Amniotic stem cell (primary cell): ENCODE measurements at regions not wholly inside any gene's neighbourhood (a gene's known extent, or its start where the extent isn't known, plus 50 kb on each side); places are given as distances from the start of the nearest gene placed in this dataset.
"Not testable (repeated sequence)": the region's sequence is repeated elsewhere in the genome, so short reads cannot be mapped to it uniquely, and the experiment has no call there.

Experiments used
- DNase-seq: peaks from one replicate; lab custom pipeline; 2025; lab: John Stamatoyannopoulos, UW

DNA sequence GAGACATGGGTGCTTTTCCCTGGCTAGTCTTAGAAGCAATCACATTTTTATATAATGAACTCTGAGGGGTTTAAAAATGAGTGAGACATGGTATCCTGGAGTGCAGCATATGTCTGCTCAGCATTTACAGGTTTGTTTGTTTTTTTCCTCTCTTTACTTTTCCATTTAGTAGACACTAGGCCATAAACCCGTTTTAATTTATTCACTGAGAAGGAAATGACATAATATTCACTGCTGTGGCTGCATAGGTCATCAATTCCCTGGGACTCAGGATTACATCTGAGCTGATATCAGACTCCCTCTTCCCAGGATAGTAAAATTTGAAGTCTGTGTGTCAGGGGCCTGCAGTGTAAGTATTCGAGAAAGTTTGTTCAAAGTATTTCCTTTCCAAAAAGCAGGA, 178.9 kb upstream of the SPRY1 start:
- DNase-seq: no peak

DNA sequence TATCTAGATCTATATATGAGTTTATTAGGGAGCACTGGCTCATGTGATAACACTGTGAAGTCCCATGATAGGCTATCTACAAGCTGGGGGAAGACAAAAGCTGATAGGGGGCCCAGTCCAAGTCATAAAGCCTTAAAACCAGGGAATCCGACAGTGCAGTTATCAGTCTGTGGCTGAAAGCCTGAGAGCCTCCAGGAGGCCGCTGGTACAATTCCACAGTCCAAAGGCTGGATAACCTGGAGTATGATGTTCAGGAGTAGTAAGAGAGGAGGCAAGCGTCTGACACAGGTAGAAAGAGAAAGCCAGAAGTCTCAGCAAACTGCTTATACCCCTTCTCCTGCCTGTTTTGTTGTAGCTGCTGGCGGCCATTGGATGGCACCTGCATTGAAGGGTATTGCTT, 177.6 kb upstream of the SPRY1 start:
- DNase-seq: no peak

GRCh38 chr4:123229286-123229685, 167.3 kb upstream of the SPRY1 start:
- DNase-seq: no peak

DNA sequence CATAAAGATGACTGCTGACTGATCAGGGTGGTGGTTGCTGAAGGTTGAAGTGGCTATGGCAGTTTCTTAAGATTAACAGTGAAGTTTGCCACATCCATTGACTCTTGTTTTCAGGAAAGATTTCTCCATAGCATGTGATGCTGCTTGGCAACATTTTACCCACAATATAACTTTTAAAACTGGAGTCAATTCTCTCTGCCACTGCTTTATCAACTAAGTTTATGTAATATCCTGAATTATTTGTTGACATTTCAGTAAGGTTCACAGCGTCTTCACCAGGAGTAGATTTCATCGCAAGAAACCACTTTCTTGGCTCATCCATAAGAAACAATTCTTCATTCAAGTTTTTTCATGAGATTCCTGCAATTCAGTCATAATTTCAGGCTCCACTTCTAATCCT, 166.5 kb upstream of the SPRY1 start:
- DNase-seq: no peak

GRCh38 chr4:123232439-123232838, 164.2 kb upstream of the SPRY1 start:
- no peak for DNase-seq

- no peak for DNase-seq
Observed at GRCh38 chr4:123233136-123233768, 163.3 kb upstream of the SPRY1 start.

DNA sequence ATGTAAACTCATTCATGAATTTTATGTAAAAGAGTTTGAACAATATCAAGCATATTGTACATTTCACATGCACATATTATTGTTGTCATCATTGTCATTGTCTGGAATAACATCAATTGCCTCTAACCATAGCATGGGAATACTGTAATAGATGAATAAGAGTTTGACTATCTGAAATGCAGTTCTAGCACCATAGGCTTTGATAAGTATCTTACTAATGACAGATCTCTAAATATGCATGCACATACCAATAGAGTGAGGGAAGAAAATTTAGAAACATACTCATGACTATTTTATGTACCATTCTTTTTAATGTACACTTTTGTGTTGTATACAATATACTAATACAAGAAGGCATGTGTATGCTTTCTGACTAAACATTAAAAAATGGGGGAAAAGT, 161.6 kb upstream of the SPRY1 start:
- DNase-seq: no peak

DNA sequence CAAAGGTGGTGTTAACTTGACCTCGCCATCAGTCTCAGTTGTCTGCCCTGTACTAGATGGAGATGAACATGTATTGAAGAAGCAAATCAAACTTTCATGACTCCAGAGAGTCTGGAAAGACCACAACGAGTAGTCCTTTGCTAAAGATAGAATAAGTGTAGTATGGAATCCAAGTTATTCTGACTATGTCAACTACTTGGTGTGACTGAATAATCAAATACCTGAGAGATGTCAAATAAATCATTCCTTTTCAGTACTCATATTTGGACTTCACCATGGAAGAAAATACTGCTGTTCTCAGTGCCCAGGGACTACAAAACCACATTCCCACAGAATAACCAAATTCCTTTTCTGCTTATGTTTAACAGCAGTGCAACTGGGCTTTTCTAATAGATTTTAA, 161.2 kb upstream of the SPRY1 start:
- DNase-seq: no peak

GRCh38 chr4:123236606-123237005, 160.0 kb upstream of the SPRY1 start:
- DNase-seq: no peak

GRCh38 chr4:123240286-123240685, 156.3 kb upstream of the SPRY1 start:
- DNase-seq: not testable (repeated sequence)

DNA sequence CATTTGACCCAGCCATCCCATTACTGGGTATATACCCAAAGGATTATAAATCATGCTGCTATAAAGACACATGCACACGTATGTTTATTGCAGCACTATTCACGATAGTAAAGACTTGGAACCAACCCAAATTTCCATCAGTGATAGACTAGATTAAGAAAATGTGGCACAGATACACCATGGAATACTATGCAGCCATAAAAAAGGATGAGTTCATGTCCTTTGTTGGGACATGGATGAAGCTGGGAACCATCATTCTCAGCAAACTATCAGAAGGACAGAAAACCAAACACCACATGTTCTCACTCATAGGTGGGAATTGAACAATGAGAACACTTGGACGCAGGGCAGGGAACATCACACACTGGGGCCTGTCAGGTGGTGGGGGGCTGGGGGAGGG, 153.4 kb upstream of the SPRY1 start:
- DNase-seq: not testable (repeated sequence)

DNA sequence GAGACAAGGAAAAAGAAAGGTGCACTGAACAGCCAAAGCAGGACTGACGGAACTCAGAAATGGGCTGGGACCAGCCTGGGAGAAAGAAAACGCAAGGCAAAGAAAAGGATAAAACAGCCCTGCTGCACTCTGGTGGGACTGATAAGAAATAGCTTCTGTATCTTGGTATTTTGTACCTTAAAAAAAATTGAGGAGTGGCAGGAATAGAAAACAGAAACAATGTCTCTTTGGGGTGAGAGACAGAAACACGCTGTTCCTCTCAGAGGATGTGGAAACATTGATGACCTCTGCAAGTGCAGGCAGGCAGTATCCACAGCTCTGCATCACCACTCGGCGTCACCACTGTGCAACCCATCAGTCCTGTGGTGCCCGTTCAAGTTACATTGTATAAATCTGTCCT, 152.5 kb upstream of the SPRY1 start:
- no peak for DNase-seq

DNA sequence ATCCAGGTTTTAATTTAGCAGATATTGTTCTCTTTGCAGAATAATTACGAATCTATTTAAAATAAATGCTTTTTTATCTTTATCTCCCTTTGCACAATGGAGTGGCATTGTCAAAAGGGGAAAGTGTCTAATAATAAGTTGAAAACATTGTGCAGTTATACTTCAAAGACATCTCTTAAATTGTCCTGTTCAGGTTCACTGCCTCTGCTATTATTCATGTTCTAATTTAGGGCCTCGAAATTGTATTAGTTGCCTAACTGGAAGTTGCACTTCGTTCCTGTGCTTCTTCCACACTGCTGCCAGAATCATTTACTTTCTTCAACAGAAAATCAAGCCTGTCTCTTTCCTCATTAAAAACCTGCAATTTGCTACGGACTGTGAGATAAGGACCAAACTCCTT, 150.5 kb upstream of the SPRY1 start:
- DNase-seq: no peak

DNA sequence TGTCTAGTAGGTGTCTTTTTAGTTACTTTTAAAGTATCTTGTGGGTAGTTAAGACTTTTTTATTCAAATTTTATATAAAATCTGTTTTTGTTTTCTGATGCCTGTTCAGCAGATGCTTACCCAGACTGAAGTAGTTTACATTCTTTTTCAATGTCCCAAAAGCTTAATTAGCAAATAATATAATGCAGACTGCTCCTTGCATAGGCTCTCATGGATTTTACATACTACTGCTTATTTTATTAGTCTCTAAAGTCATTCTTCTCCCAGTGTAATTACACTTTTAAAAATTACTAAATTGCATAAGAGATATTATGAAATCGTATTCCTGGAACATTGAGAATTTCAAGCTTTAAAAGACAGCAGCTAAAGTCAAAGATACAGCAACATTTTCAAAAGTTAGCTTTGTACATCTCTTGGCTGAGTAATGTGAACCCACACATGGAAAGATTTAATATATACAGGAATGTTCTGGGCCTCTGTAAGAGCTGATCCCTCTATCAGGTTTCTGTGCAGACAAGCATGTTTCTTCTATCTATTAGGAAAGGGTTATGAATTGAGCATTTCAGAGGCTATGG, 148.4 kb upstream of the SPRY1 start:
- no peak for DNase-seq

GRCh38 chr4:123249821-123250220, 146.8 kb upstream of the SPRY1 start:
- no peak for DNase-seq

GRCh38 chr4:123250843-123251242, 145.8 kb upstream of the SPRY1 start:
- peak; percentile 11 for DNase-seq

DNA sequence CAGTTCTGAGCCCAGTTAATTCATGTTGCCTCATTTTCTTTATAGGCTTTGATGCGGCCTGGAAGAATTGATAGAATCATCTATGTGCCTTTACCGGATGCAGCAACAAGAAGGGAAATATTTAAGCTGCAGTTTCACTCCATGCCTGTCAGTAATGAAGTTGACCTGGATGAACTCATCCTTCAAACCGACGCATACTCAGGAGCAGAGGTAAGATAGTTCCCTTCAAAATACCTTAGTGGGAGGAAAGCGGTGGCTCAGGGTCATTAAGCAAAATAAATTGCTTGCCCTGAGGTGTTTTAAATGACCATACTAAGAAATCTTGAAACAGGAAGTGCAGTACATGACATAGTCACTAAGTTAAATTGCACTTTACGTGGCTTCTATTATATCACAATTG, 140.6 kb upstream of the SPRY1 start:
- DNase-seq: no peak

GRCh38 chr4:123256901-123257300, 139.7 kb upstream of the SPRY1 start:
- no peak for DNase-seq

GRCh38 chr4:123257591-123257990, 139.0 kb upstream of the SPRY1 start:
- DNase-seq: no peak

DNA sequence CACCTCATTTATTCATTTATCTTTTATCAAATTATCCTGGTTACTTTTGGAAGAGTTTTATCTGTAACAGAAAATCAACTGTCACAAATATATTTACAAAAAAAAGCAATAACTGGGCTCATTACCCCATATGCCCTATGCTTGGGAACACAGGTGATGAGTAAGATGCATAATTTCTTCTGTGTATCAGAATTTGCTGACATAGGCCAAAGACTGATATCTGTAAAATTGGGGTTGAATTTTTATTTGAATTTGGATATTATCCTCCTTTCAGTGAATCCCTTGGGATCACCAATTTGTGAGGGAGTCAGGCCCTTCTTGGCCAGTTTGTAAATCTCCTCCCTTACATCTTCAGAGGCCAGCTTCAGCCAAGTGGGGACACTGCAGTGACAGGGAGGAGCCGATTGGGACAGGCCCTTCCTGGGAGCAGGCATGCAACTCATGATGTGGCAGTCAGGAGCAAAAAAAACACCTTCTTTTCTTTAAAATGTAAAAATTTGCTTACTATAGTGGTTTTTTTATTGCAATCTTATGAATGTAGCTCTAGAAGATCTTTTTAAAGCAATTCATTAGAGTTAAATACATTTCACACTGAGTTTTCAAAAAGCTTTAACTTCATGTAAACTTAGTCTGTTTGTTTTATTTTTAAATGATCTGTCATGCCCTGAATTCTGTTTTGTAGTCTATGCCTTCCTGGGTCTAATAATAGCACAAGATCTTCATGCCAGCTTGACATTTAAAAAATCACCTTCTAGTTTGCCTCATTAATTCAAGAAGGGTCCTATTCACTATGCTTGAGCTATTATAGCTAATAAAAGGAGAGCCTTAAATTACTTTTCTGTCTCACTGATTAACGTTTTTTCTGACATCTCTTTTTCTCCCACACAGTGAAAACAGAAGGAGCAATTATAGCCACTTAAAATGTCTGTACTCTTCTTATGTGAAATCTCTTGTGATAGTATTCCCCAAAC, 136.6 kb upstream of the SPRY1 start:
- no peak for DNase-seq

GRCh38 chr4:123260653-123261052, 135.9 kb upstream of the SPRY1 start:
- no peak for DNase-seq

DNA sequence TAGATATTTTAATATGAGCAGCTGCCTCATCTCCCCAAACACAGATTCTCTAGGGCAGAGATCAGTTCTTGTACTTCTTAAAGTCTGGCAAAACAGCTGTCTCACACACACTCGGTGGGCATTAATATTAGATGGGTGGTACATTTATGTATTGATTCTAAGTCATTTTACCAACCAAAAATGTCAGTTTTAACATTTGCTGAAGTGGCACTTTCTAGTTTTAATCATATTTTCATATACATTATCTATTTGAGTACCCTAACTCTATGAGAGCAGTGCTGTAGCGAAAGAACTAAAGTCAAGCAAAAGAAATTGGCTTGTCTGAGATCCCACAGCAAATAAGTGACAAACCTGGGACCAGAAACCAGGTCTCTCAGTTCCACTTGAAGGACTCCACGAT, 134.5 kb upstream of the SPRY1 start:
- no peak for DNase-seq

GRCh38 chr4:123265443-123265842, 131.2 kb upstream of the SPRY1 start:
- DNase-seq: no peak
